Left ventricle myocardium inferior (tissue), 1 donor: ENCODE measurements at regions not wholly inside any gene's neighbourhood (a gene's known extent, or its start where the extent isn't known, plus 50 kb on each side); places are given as distances from the start of the nearest gene placed in this dataset.

Experiments
- DNase-seq: peaks from one replicate; pipeline ENCODE4 v3.0.0-alpha.2; 2020
- H3K27ac ChIP-seq: fragments of 200-600 bp; replicated peaks from 2 replicates; pipeline ENCODE4 v1.8.0; 2021
- H3K27me3 ChIP-seq: fragments of 200-600 bp; 2 replicates; pipeline ENCODE4 v1.8.0; 2021; ENCODE audit warnings: low read depth
- H3K36me3 ChIP-seq: fragments of 200-600 bp; 2 replicates; pipeline ENCODE4 v1.8.0; 2021
- H3K4me1 ChIP-seq: fragments of 200-600 bp; 2 replicates; pipeline ENCODE4 v1.8.0; 2021
- H3K4me3 ChIP-seq: fragments of 200-600 bp; 2 replicates; pipeline ENCODE4 v1.8.0; 2021; ENCODE audit warnings: mild to moderate bottlenecking, moderate library complexity
- H3K9me3 ChIP-seq: fragments of 200-600 bp; replicated peaks from 2 replicates; pipeline ENCODE4 v1.8.0; 2021
- CTCF ChIP-seq: fragments of 200-600 bp; IDR thresholded peaks from 2 replicates; pipeline ENCODE4 v1.8.0; 2021; ENCODE audit warnings: antibody characterized with exemption, mild to moderate bottlenecking, borderline replicate concordance
- intact Hi-C: fragments of 100-400 bp; cut with micrococcal nuclease; formaldehyde crosslinking; loops from one replicate; pipeline ENCODE4 v1.11.0; 2022
- donor health status: DM: no; HTN: yes; CAD: no; lungs with severe emphysema.

DNA sequence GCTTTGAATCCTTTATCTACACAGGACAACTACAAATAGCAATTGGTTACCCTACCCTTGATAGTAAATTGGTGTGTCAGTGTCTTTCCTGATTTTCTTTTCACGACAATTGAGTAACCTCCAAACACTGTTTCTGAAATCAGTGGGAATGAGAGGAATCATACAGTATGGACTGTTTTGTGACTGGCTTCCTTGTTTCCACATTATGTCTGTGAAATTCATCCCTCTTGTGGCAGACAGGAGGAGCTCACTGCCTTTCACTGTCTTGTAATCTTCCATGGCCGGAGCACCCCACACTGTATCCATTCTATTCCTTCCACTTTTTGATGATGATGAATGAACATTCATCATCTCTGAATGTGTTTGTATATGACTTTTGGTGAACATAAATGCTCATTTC is 164.0 kb upstream of the PZP start:
- Histone ChIP-seq H3K4me1 (no peaks in the 10 kb centered on the region), H3K4me3 (no peak overlapping the region), H3K27me3 (peaks cover 15% of the 10 kb centered on the region), H3K36me3 (no peaks in the 10 kb centered on the region), H3K27ac (no peak overlapping the region), H3K9me3 (no peaks in the 10 kb centered on the region)
- no peak for TF ChIP-seq CTCF
- DNase-seq, result no peak
- intact Hi-C loops, result no loop called here

DNA sequence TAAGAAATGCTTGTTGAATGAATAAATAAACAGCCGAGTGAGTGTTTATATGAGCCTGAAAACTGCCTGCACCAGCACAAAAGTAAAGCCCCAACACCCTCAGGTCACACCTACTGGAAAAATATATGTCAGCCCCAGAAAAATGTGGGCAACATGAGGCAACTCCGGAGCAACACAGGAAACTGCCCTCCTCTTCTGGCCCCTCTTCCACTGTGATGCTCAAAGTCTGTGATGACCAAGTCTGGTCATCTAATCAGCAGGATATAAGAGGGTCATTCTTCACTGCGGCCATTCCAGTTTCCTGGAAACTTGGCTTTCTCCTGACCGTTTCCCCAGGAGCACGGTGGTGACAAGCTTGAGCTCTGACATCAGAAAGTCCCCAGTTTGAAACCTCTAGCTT is 159.6 kb upstream of the PZP start:
- Histone ChIP-seq H3K36me3 (no peaks in the 10 kb centered on the region), H3K4me3 (no peak overlapping the region), H3K9me3 (no peaks in the 10 kb centered on the region), H3K27me3 (no peaks in the 10 kb centered on the region), H3K27ac (no peak overlapping the region), H3K4me1 (no peaks in the 10 kb centered on the region)
- intact Hi-C loops, result no loop called here
- TF ChIP-seq CTCF, result no peak
- no peak for DNase-seq

DNA sequence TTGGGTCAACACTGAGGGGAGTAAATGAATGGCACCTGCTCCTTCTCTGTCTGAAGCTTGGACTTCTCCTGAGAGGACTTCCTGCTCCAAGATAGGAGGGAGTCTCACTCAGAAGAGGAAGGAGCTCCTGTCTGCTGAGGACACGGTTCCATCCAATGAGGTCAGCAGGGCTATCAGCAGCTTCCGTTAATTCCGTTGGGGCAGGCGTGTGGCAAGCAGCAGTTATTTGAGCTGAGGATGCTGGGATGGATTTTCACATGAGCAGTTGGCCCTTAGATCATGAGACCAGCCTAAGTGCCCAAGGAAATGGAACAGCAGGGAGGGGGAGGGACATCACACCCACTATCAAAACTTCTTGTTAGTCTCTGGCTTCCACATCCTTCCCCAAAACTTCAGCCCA is 159.0 kb upstream of the PZP start:
- TF ChIP-seq CTCF, result no peak
- intact Hi-C loops, result no loop called here
- Histone ChIP-seq H3K27ac (no peak overlapping the region), H3K9me3 (no peaks in the 10 kb centered on the region), H3K4me1 (no peaks in the 10 kb centered on the region), H3K36me3 (no peaks in the 10 kb centered on the region), H3K4me3 (no peak overlapping the region), H3K27me3 (no peaks in the 10 kb centered on the region)
- no peak for DNase-seq

DNA sequence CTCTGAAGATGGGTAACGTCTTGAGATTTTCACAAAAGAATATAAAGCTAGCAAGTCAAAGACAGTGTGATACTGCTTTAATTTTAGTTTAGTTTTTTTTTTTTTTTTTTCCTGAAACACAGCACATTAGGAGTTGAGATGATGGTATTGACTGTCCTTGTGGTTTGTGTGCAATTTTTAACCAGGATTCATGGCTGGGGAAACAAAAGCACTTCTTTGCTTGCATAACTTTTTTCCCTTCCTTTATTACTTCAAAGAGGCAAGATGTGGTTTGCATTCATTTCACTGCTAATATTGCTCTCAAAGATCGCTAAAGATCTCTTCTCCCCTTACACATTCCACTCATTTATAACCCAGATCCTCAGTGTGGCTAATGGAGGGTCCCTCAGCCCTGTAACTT is 157.1 kb upstream of the PZP start:
- DNase-seq, result no peak
- no peaks in the 10 kb centered on the region for H3K4me1 ChIP-seq
- H3K9me3 ChIP-seq, result no peaks in the 10 kb centered on the region
- TF ChIP-seq CTCF, result no peak
- H3K27ac ChIP-seq, result no peak overlapping the region
- no peaks in the 10 kb centered on the region for H3K36me3 ChIP-seq
- intact Hi-C loops, result no loop called here
- H3K4me3 ChIP-seq, result no peak overlapping the region
- no peaks in the 10 kb centered on the region for H3K27me3 ChIP-seq

- intact Hi-C loops, result no loop called here
- Histone ChIP-seq H3K27me3 (no peaks in the 10 kb centered on the region), H3K4me1 (no peaks in the 10 kb centered on the region), H3K36me3 (no peaks in the 10 kb centered on the region), H3K27ac (no peak overlapping the region), H3K4me3 (no peak overlapping the region), H3K9me3 (no peaks in the 10 kb centered on the region)
- TF ChIP-seq CTCF, result no peak
- DNase-seq, result no peak
These were observed 156.3 kb upstream of the PZP start for GRCh38 chr12:9364224-9365176.
